ENCODE measurements at regions not wholly inside any gene's neighbourhood (a gene's known extent, or its start where the extent isn't known, plus 50 kb on each side); places are given as distances from the start of the nearest gene placed in this dataset.

- no peak for TF ChIP-seq CTCF (IDR thresholded peaks at IDR 0.05; ENCODE audit: unreplicated experiment)
- peak overlapping the region; percentile 13 for H3K27ac Mint-ChIP-seq (ENCODE audit: low read depth, unreplicated experiment)
- peak overlapping the region; percentile 47 for H3K4me3 Mint-ChIP-seq (ENCODE audit: unreplicated experiment)
- ChIA-PET CTCF (interaction anchor here (0.5 to 2.0 kb wide), 5 partner anchors 62 to 245 kb away, joined by 3 to 10 read pairs (median 8); no protein-coding TSS in a partner anchor), POLR2A (interaction anchor here (0.6 to 0.7 kb wide), 2 partner anchors 227 to 234 kb away, joined by 3 to 4 read pairs; no protein-coding TSS in a partner anchor)
- peaks cover 11% of the 10 kb centered on the region for H3K9me3 Mint-ChIP-seq (ENCODE audit: unreplicated experiment)
- intact Hi-C loops (cut with micrococcal nuclease) = loop anchor here (5.0 kb wide), 1 partner anchor 133 kb away; no protein-coding TSS in a partner anchor
- peaks cover 7% of the 10 kb centered on the region for H3K4me1 Mint-ChIP-seq (ENCODE audit: insufficient read depth, unreplicated experiment)
- H3K27me3 Mint-ChIP-seq (ENCODE audit: insufficient read depth, unreplicated experiment) = peaks cover 47% of the 10 kb centered on the region
- BruUV-seq (replicated peaks) = no TSS peak
- DNase-seq (ENCODE audit: unreplicated experiment) = peak; percentile 96
- no peaks in the 10 kb centered on the region for H3K36me3 Mint-ChIP-seq (ENCODE audit: insufficient read depth, unreplicated experiment)
Observed at GRCh38 chr13:46489586-46490023, 63.4 kb upstream of the LRCH1 start.

DNA sequence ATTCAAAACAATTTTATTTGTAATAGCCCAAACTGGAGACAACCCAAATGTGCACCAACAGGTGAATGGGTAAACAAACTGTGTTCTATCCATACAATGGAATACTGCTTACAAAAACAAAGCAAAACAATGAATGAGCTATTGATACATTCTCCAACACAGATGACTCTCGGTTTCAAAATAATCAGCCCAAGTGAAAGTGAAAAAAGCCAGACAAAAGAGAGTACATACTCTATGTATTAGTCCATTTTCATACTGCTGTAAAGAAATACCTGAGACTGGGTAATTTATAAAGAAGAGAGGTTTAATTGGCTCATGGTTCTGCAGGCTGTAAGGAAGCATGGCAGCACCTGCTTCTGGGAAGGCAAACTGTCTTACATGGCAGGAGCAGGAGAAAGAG is 65.2 kb upstream of the LRCH1 start:
- CTCF ChIA-PET = no interaction called here
- no peak for TF ChIP-seq CTCF (IDR thresholded peaks at IDR 0.05; ENCODE audit: unreplicated experiment)
- peaks cover 53% of the 10 kb centered on the region for H3K27me3 Mint-ChIP-seq (ENCODE audit: insufficient read depth, unreplicated experiment)
- POLR2A ChIA-PET = interaction anchor here (0.6 kb wide), 1 partner anchor 211 kb away, joined by 3 read pairs; no protein-coding TSS in a partner anchor
- no peak for DNase-seq (ENCODE audit: unreplicated experiment)
- peaks cover 7% of the 10 kb centered on the region for H3K4me1 Mint-ChIP-seq (ENCODE audit: insufficient read depth, unreplicated experiment)
- peaks cover 16% of the 10 kb centered on the region for H3K9me3 Mint-ChIP-seq (ENCODE audit: unreplicated experiment)
- no TSS peak for BruUV-seq (replicated peaks)
- no peak overlapping the region for H3K4me3 Mint-ChIP-seq (ENCODE audit: unreplicated experiment)
- no peak overlapping the region for H3K27ac Mint-ChIP-seq (ENCODE audit: low read depth, unreplicated experiment)
- intact Hi-C loops (cut with micrococcal nuclease) = no loop called here
- no peaks in the 10 kb centered on the region for H3K36me3 Mint-ChIP-seq (ENCODE audit: insufficient read depth, unreplicated experiment)

- H3K4me3 Mint-ChIP-seq (ENCODE audit: unreplicated experiment) = no peak overlapping the region
- peaks cover 16% of the 10 kb centered on the region for H3K9me3 Mint-ChIP-seq (ENCODE audit: unreplicated experiment)
- H3K4me1 Mint-ChIP-seq (ENCODE audit: insufficient read depth, unreplicated experiment) = peaks cover 7% of the 10 kb centered on the region
- no TSS peak for BruUV-seq (replicated peaks)
- ChIA-PET POLR2A (no interaction called here), CTCF (no interaction called here)
- no peaks in the 10 kb centered on the region for H3K36me3 Mint-ChIP-seq (ENCODE audit: insufficient read depth, unreplicated experiment)
- H3K27ac Mint-ChIP-seq (ENCODE audit: low read depth, unreplicated experiment) = no peak overlapping the region
- intact Hi-C loops (cut with micrococcal nuclease) = no loop called here
- TF ChIP-seq CTCF (IDR thresholded peaks at IDR 0.05; ENCODE audit: unreplicated experiment) = no peak
- DNase-seq (ENCODE audit: unreplicated experiment) = no peak
- peaks cover 51% of the 10 kb centered on the region for H3K27me3 Mint-ChIP-seq (ENCODE audit: insufficient read depth, unreplicated experiment)
Observed at GRCh38 chr13:46486270-46486669, 66.7 kb upstream of the LRCH1 start.

DNA sequence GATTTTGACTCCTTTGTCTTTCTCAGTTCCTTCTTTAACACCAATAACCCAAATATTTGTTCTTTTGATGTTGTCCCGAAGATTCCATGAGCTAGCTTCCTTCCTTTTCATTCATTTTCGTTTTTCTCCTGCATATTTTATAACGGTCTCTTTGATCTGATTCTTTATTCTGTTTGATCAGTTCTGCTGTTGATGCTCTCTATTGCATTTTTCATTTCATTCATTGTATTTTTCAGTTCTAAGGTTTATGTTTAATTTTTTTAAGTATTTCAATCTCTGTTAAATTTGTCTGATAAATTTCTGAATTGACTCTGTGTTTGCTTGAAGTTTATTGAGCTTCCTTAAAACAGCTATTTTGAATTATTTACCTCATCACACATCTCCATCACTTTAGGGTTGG is 68.4 kb upstream of the LRCH1 start:
- CTCF ChIA-PET = interaction anchor here (0.6 to 1.4 kb wide), 4 partner anchors 9 to 308 kb away, joined by 3 to 6 read pairs (median 4); no protein-coding TSS in a partner anchor
- H3K9me3 Mint-ChIP-seq (ENCODE audit: unreplicated experiment) = peaks cover 16% of the 10 kb centered on the region
- H3K27me3 Mint-ChIP-seq (ENCODE audit: insufficient read depth, unreplicated experiment) = peaks cover 38% of the 10 kb centered on the region
- no peak overlapping the region for H3K4me3 Mint-ChIP-seq (ENCODE audit: unreplicated experiment)
- H3K4me1 Mint-ChIP-seq (ENCODE audit: insufficient read depth, unreplicated experiment) = no peaks in the 10 kb centered on the region
- BruUV-seq (replicated peaks) = no TSS peak
- intact Hi-C loops (cut with micrococcal nuclease) = no loop called here
- POLR2A ChIA-PET = no interaction called here
- no peak overlapping the region for H3K27ac Mint-ChIP-seq (ENCODE audit: low read depth, unreplicated experiment)
- no peaks in the 10 kb centered on the region for H3K36me3 Mint-ChIP-seq (ENCODE audit: insufficient read depth, unreplicated experiment)
- no peak for TF ChIP-seq CTCF (IDR thresholded peaks at IDR 0.05; ENCODE audit: unreplicated experiment)
- DNase-seq (ENCODE audit: unreplicated experiment) = no peak

Data from MCF 10A (cell line).